ENCODE measurements at regions not wholly inside any gene's neighbourhood (a gene's known extent, or its start where the extent isn't known, plus 50 kb on each side); places are given as distances from the start of the nearest gene placed in this dataset.

DNA sequence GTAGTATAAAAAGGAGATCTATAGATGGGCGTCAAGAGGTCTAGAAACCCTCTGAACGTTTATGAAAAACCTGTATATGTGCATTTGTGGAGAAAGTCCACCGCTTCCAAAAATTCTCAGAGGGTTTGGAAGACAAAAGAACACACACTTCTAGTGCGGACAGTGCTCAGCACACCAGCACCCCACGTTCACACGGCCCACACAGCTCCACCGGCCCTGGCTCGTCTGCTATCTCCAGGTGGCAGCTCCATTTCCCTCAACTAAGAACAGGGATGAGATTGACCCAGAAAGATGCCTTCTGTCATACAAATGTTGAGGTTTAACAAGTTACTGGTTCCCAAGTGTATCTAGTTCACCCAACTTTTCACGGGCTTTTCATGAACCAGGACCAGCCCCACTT, 255.1 kb downstream of the NR2F1-AS1 start:
- TF ChIP-seq, protein P1, sequence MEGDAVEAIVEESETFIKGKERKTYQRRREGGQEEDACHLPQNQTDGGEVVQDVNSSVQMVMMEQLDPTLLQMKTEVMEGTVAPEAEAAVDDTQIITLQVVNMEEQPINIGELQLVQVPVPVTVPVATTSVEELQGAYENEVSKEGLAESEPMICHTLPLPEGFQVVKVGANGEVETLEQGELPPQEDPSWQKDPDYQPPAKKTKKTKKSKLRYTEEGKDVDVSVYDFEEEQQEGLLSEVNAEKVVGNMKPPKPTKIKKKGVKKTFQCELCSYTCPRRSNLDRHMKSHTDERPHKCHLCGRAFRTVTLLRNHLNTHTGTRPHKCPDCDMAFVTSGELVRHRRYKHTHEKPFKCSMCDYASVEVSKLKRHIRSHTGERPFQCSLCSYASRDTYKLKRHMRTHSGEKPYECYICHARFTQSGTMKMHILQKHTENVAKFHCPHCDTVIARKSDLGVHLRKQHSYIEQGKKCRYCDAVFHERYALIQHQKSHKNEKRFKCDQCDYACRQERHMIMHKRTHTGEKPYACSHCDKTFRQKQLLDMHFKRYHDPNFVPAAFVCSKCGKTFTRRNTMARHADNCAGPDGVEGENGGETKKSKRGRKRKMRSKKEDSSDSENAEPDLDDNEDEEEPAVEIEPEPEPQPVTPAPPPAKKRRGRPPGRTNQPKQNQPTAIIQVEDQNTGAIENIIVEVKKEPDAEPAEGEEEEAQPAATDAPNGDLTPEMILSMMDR (IDR thresholded peaks at IDR 0.05 in 4 of 5, conservative IDR thresholded peaks at IDR 0.05 in 1 of 5), result no peak
- no peak for TF ChIP-seq POLR2A (IDR thresholded peaks at IDR 0.05)
